ENCODE measurements at regions not wholly inside any gene's neighbourhood (a gene's known extent, or its start where the extent isn't known, plus 50 kb on each side); places are given as distances from the start of the nearest gene placed in this dataset.

GRCh38 chr4:7131498-7132031, 60.8 kb upstream of the SORCS2 start (continued):
- TF ChIP-seq ZNF596 (tag by site-specific recombination; IDR thresholded peaks at IDR 0.05) (no peak), ZNF211 (tag by site-specific recombination; IDR thresholded peaks at IDR 0.05; ENCODE audit: low read depth) (peak; percentile 19; the same call in 1 of the 2 replicates), ZNF26 (tag by site-specific recombination; IDR thresholded peaks at IDR 0.05) (no peak), ZBTB1 (tag by site-specific recombination; IDR thresholded peaks at IDR 0.05) (no peak), ZFHX2 (tag by site-specific recombination; conservative IDR thresholded peaks at IDR 0.05) (0 out of 2 replicates have a peak, but pooled peaks have one; percentile 15), TCF7L2 (IDR thresholded peaks at IDR 0.05; ENCODE audit: borderline replicate concordance, low read depth, low read length) (no peak), ZNF2 (tag by site-specific recombination; IDR thresholded peaks at IDR 0.05) (peak; percentile 33; the same call in 1 of the 2 replicates), ZNF426 (tag by site-specific recombination; IDR thresholded peaks at IDR 0.05) (no peak), ZNF621 (tag by site-specific recombination; IDR thresholded peaks at IDR 0.05) (0 out of 2 replicates have a peak, but pooled peaks have one; percentile 77), ZNF239 (tag by site-specific recombination; IDR thresholded peaks at IDR 0.05) (0 out of 2 replicates have a peak, but pooled peaks have one; percentile 24), ZNF660 (tag by site-specific recombination; IDR thresholded peaks at IDR 0.05) (no peak), ZNF433 (tag by site-specific recombination; IDR thresholded peaks at IDR 0.05; ENCODE audit: low read depth) (no peak), ZNF629 (tag by site-specific recombination; IDR thresholded peaks at IDR 0.05) (no peak), ZNF488 (tag by site-specific recombination; IDR thresholded peaks at IDR 0.05) (0 out of 2 replicates have a peak, but pooled peaks have one; percentile 46), BCL11B (tag by site-specific recombination; IDR thresholded peaks at IDR 0.05; ENCODE audit: low read depth) (no peak), ZNF513 (tag by site-specific recombination; IDR thresholded peaks at IDR 0.05) (no peak), ZBTB44 (tag by site-specific recombination; IDR thresholded peaks at IDR 0.05) (no peak), ZNF140 (tag by site-specific recombination; IDR thresholded peaks at IDR 0.05) (no peak), ZFP69B (tag by site-specific recombination; IDR thresholded peaks at IDR 0.05) (no peak), BCL6B (tag by site-specific recombination; IDR thresholded peaks at IDR 0.05) (no peak), ZNF585B (tag by site-specific recombination; IDR thresholded peaks at IDR 0.05) (no peak), HOXA7 (CRISPR knock-in tag; IDR thresholded peaks at IDR 0.05; ENCODE audit: borderline replicate concordance) (no peak), ZNF529 (tag by site-specific recombination; IDR thresholded peaks at IDR 0.05; ENCODE audit: insufficient replicate concordance) (no peak), ZBTB20 (tag by site-specific recombination; IDR thresholded peaks at IDR 0.05) (0 out of 2 replicates have a peak, but pooled peaks have one; percentile 8)
